Suppressor macrophage (primary cell): ENCODE measurements at regions not wholly inside any gene's neighbourhood (a gene's known extent, or its start where the extent isn't known, plus 50 kb on each side); places are given as distances from the start of the nearest gene placed in this dataset.

Experiments
- DNase-seq, 4 experiments: peaks; one replicate each; pipeline ENCODE4 v3.0.0-alpha.2; 2020 to 2022

- DNase-seq: no peak
These were observed 277.3 kb upstream of the TANK start for GRCh38 chr2:160882906-160883305.

GRCh38 chr2:160884056-160884455, 276.2 kb upstream of the TANK start:
- DNase-seq: no peak

GRCh38 chr2:160889439-160890170, 270.6 kb upstream of the TANK start:
- peak; percentile 15 to 57 (median 36) for DNase-seq

GRCh38 chr2:160890667-160891352, 269.4 kb upstream of the TANK start:
- DNase-seq: peak in 2 of 4 experiments; percentile 3 to 13

- DNase-seq: no peak
These were observed 268.9 kb upstream of the TANK start for GRCh38 chr2:160891353-160891740.

- peak; percentile 18 to 71 (median 48) for DNase-seq
These were observed 268.0 kb upstream of the TANK start for GRCh38 chr2:160892204-160892603.

GRCh38 chr2:160893581-160893980, 266.6 kb upstream of the TANK start:
- no peak for DNase-seq

GRCh38 chr2:160898581-160899307, 261.5 kb upstream of the TANK start:
- no peak for DNase-seq

- DNase-seq: peak in 1 of 4 experiments; percentile 28
These were observed 258.6 kb upstream of the TANK start for GRCh38 chr2:160901613-160902012.

- no peak for DNase-seq
These were observed 254.4 kb upstream of the TANK start for GRCh38 chr2:160905862-160906261.

- no peak for DNase-seq
These were observed 253.3 kb upstream of the TANK start for GRCh38 chr2:160906878-160907277.

GRCh38 chr2:160907738-160908137, 252.5 kb upstream of the TANK start:
- DNase-seq: no peak

GRCh38 chr2:160908157-160908556, 252.1 kb upstream of the TANK start:
- DNase-seq: no peak

- no peak for DNase-seq
These were observed 250.4 kb upstream of the TANK start for GRCh38 chr2:160909781-160910242.

- no peak for DNase-seq
These were observed 249.5 kb upstream of the TANK start for GRCh38 chr2:160910681-160911080.

GRCh38 chr2:160911258-160911657, 249.0 kb upstream of the TANK start:
- DNase-seq: no peak

- DNase-seq: no peak
These were observed 248.0 kb upstream of the TANK start for GRCh38 chr2:160912276-160912675.

- DNase-seq: no peak
These were observed 246.9 kb upstream of the TANK start for GRCh38 chr2:160913323-160913722.

- no peak for DNase-seq
These were observed 246.0 kb upstream of the TANK start for GRCh38 chr2:160914217-160914616.

- DNase-seq: no peak
These were observed 243.9 kb upstream of the TANK start for GRCh38 chr2:160916300-160916699.

GRCh38 chr2:160917850-160918249, 242.4 kb upstream of the TANK start:
- DNase-seq: no peak

- no peak for DNase-seq
These were observed 242.0 kb upstream of the TANK start for GRCh38 chr2:160918258-160918657.

GRCh38 chr2:160918906-160919503, 241.2 kb upstream of the TANK start:
- peak; percentile 66 to 86 (median 77) for DNase-seq
